Mesendoderm (in vitro differentiated cells): ENCODE measurements at regions not wholly inside any gene's neighbourhood (a gene's known extent, or its start where the extent isn't known, plus 50 kb on each side); places are given as distances from the start of the nearest gene placed in this dataset.

Experiments
- DNase-seq: peaks from one replicate; pipeline ENCODE4 v3.0.0; 2013
- H2AK5ac ChIP-seq: 2 replicates; pipeline ENCODE4 v1.6.1; 2013; ENCODE audit warnings: low read length, inconsistent platforms
- H2BK120ac ChIP-seq: 2 replicates; pipeline ENCODE4 v1.6.1; 2013; ENCODE audit warnings: low read depth, mild to moderate bottlenecking, low read length, moderate library complexity, mixed read lengths
- H2BK15ac ChIP-seq: replicated peaks from 2 replicates; pipeline ENCODE4 v1.6.1; 2013; ENCODE audit warnings: low read depth, mild to moderate bottlenecking, moderate library complexity
- H2BK5ac ChIP-seq: 2 replicates; pipeline ENCODE4 v1.6.1; 2013; ENCODE audit warnings: low read length, inconsistent platforms
- H3K18ac ChIP-seq: 2 replicates; pipeline ENCODE4 v1.6.1; 2013; ENCODE audit warnings: mild to moderate bottlenecking, low read length, mixed read lengths
- H3K23ac ChIP-seq: one replicate; pipeline ENCODE4 v1.6.1; 2013; ENCODE audit warnings: low read length
- H3K27ac ChIP-seq: 2 replicates; pipeline ENCODE4 v1.5.1; 2013; ENCODE audit warnings: low read depth, mild to moderate bottlenecking, inconsistent platforms, low read length, moderate library complexity
- H3K27me3 ChIP-seq: 2 replicates; pipeline ENCODE4 v1.6.1; 2013; ENCODE audit warnings: low read length, control low read depth, mild to moderate bottlenecking, inconsistent platforms; ENCODE audit not compliant: insufficient read depth, poor library complexity
- H3K36me3 ChIP-seq: 2 replicates; pipeline ENCODE4 v1.6.1; 2013; ENCODE audit warnings: low read length, inconsistent platforms; ENCODE audit not compliant: control insufficient read depth, insufficient read depth
- H3K4ac ChIP-seq: one replicate; pipeline ENCODE4 v1.6.1; 2013; ENCODE audit warnings: low read depth, mild to moderate bottlenecking, low read length, moderate library complexity
- H3K4me1 ChIP-seq: 2 replicates; pipeline ENCODE4 v1.6.1; 2013; ENCODE audit warnings: low read depth, low read length, inconsistent platforms; ENCODE audit not compliant: control insufficient read depth
- H3K4me2 ChIP-seq: 2 replicates; pipeline ENCODE4 v1.6.1; 2013; ENCODE audit warnings: low read length
- H3K4me3 ChIP-seq: 2 replicates; pipeline ENCODE4 v1.5.1; 2013; ENCODE audit warnings: mild to moderate bottlenecking, low read length
- H3K56ac ChIP-seq: one replicate; pipeline ENCODE4 v1.6.1; 2013; ENCODE audit warnings: low read length
- H3K79me1 ChIP-seq: 2 replicates; pipeline ENCODE4 v1.6.1; 2013; ENCODE audit warnings: low read length, inconsistent platforms
- H3K79me2 ChIP-seq: 2 replicates; pipeline ENCODE4 v1.6.1; 2013; ENCODE audit warnings: mild to moderate bottlenecking, low read length; ENCODE audit not compliant: control insufficient read depth, insufficient read depth
- H3K9ac ChIP-seq: 2 replicates; pipeline ENCODE4 v1.6.1; 2013; ENCODE audit warnings: low read length, inconsistent platforms
- H4K5ac ChIP-seq: one replicate; pipeline ENCODE4 v1.6.1; 2013; ENCODE audit warnings: low read length
- H4K8ac ChIP-seq: one replicate; pipeline ENCODE4 v1.6.1; 2013; ENCODE audit warnings: low read depth, mild to moderate bottlenecking, control low read depth, low read length, moderate library complexity
- WGBS: extraction: QIAGEN DNeasy Blood & Tissue Kit; methylation state at CpG from one replicate; pipeline ENCODE4 v1.1.7; 2013; ENCODE audit warnings: low lambda C conversion rate, missing lambda C conversion rate; ENCODE audit not compliant: insufficient coverage; ENCODE audit errors: extremely low coverage; 5-methylcytosine and 5-hydroxymethylcytosine counted together

GRCh38 chr13:89932902-89933301, 1414.6 kb upstream of the MIR17HG start:
- Histone ChIP-seq H3K4me3 (no peak overlapping the region), H3K27ac (no peak overlapping the region), H3K79me1 (no peaks in the 10 kb centered on the region), H3K4me1 (peaks cover 2% of the 10 kb centered on the region), H2AK5ac (no peak overlapping the region), H4K8ac (no peak overlapping the region), H2BK15ac (no peak overlapping the region), H3K56ac (no peak overlapping the region), H3K4ac (no peak overlapping the region), H3K36me3 (no peaks in the 10 kb centered on the region), H3K23ac (no peak overlapping the region), H3K79me2 (no peaks in the 10 kb centered on the region), H4K5ac (no peak overlapping the region), H3K18ac (no peak overlapping the region), H3K27me3 (no peaks in the 10 kb centered on the region), H2BK120ac (no peak overlapping the region), H3K9ac (no peak overlapping the region), H2BK5ac (no peak overlapping the region), H3K4me2 (no peak overlapping the region)
- no peak for DNase-seq
- no CpG with 5 or more reads among the region's 8 CpGs for WGBS

GRCh38 chr13:89936256-89936655, 1411.2 kb upstream of the MIR17HG start:
- H3K4me2 ChIP-seq: no peak overlapping the region
- H3K23ac ChIP-seq: no peak overlapping the region
- no peaks in the 10 kb centered on the region for H3K79me1 ChIP-seq
- no peak for DNase-seq
- no peaks in the 10 kb centered on the region for H3K27me3 ChIP-seq
- no peak overlapping the region for H3K56ac ChIP-seq
- no CpG with 5 or more reads among the region's 4 CpGs for WGBS
- no peaks in the 10 kb centered on the region for H3K36me3 ChIP-seq
- no peak overlapping the region for H2BK120ac ChIP-seq
- no peak overlapping the region for H3K9ac ChIP-seq
- H3K27ac ChIP-seq: no peak overlapping the region
- no peak overlapping the region for H4K5ac ChIP-seq
- no peak overlapping the region for H2BK15ac ChIP-seq
- no peaks in the 10 kb centered on the region for H3K4me1 ChIP-seq
- H3K18ac ChIP-seq: no peak overlapping the region
- no peak overlapping the region for H2AK5ac ChIP-seq
- H3K79me2 ChIP-seq: no peaks in the 10 kb centered on the region
- no peak overlapping the region for H2BK5ac ChIP-seq
- H4K8ac ChIP-seq: no peak overlapping the region
- no peak overlapping the region for H3K4ac ChIP-seq
- no peak overlapping the region for H3K4me3 ChIP-seq

GRCh38 chr13:89937420-89937819, 1410.1 kb upstream of the MIR17HG start:
- H4K5ac ChIP-seq: no peak overlapping the region
- H3K9ac ChIP-seq: no peak overlapping the region
- no peak overlapping the region for H2AK5ac ChIP-seq
- H3K23ac ChIP-seq: no peak overlapping the region
- H2BK120ac ChIP-seq: no peak overlapping the region
- no peak overlapping the region for H3K27ac ChIP-seq
- no peaks in the 10 kb centered on the region for H3K36me3 ChIP-seq
- no peaks in the 10 kb centered on the region for H3K4me1 ChIP-seq
- H3K79me2 ChIP-seq: no peaks in the 10 kb centered on the region
- H3K79me1 ChIP-seq: no peaks in the 10 kb centered on the region
- H3K4me3 ChIP-seq: no peak overlapping the region
- H3K4me2 ChIP-seq: no peak overlapping the region
- no peaks in the 10 kb centered on the region for H3K27me3 ChIP-seq
- WGBS: no CpG with 5 or more reads among the region's 3 CpGs
- DNase-seq: no peak
- no peak overlapping the region for H2BK15ac ChIP-seq
- no peak overlapping the region for H2BK5ac ChIP-seq
- no peak overlapping the region for H4K8ac ChIP-seq
- no peak overlapping the region for H3K4ac ChIP-seq
- no peak overlapping the region for H3K56ac ChIP-seq
- H3K18ac ChIP-seq: no peak overlapping the region

- H3K36me3 ChIP-seq: no peaks in the 10 kb centered on the region
- H4K8ac ChIP-seq: no peak overlapping the region
- H3K4ac ChIP-seq: no peak overlapping the region
- H3K18ac ChIP-seq: no peak overlapping the region
- H2BK5ac ChIP-seq: no peak overlapping the region
- no peak overlapping the region for H3K56ac ChIP-seq
- no peaks in the 10 kb centered on the region for H3K4me1 ChIP-seq
- no peak overlapping the region for H3K4me3 ChIP-seq
- H3K27me3 ChIP-seq: no peaks in the 10 kb centered on the region
- H3K9ac ChIP-seq: no peak overlapping the region
- no peak overlapping the region for H2BK15ac ChIP-seq
- WGBS: no CpG with 5 or more reads among the region's 1 CpG
- no peaks in the 10 kb centered on the region for H3K79me2 ChIP-seq
- DNase-seq: no peak
- no peak overlapping the region for H3K23ac ChIP-seq
- H3K4me2 ChIP-seq: no peak overlapping the region
- no peak overlapping the region for H2BK120ac ChIP-seq
- H2AK5ac ChIP-seq: no peak overlapping the region
- H3K27ac ChIP-seq: no peak overlapping the region
- H3K79me1 ChIP-seq: no peaks in the 10 kb centered on the region
- H4K5ac ChIP-seq: no peak overlapping the region
Measured at GRCh38 chr13:89940383-89940782, 1407.1 kb upstream of the MIR17HG start.

- H2BK120ac ChIP-seq: no peak overlapping the region
- no peak overlapping the region for H3K18ac ChIP-seq
- no peak for DNase-seq
Measured at GRCh38 chr13:89943139-89943538, 1404.3 kb upstream of the MIR17HG start.

GRCh38 chr13:89950225-89950624, 1397.3 kb upstream of the MIR17HG start:
- Histone ChIP-seq H3K23ac (no peak overlapping the region), H3K27ac (no peak overlapping the region), H2BK120ac (no peak overlapping the region), H3K4ac (no peak overlapping the region), H3K4me3 (no peak overlapping the region), H2BK5ac (no peak overlapping the region), H3K4me1 (no peaks in the 10 kb centered on the region), H3K27me3 (no peaks in the 10 kb centered on the region), H2AK5ac (no peak overlapping the region), H3K18ac (no peak overlapping the region), H2BK15ac (no peak overlapping the region), H3K36me3 (no peaks in the 10 kb centered on the region), H3K79me1 (no peaks in the 10 kb centered on the region), H3K79me2 (no peaks in the 10 kb centered on the region), H3K56ac (no peak overlapping the region), H3K9ac (no peak overlapping the region), H4K5ac (no peak overlapping the region), H3K4me2 (no peak overlapping the region), H4K8ac (no peak overlapping the region)
- no peak for DNase-seq

More at GRCh38 chr13:89943139-89943538, 1404.3 kb upstream of the MIR17HG start:
- H3K79me2 ChIP-seq: no peaks in the 10 kb centered on the region
- H3K36me3 ChIP-seq: no peaks in the 10 kb centered on the region
- no peak overlapping the region for H3K9ac ChIP-seq
- no peak overlapping the region for H3K4me3 ChIP-seq
- no peak overlapping the region for H3K4ac ChIP-seq
- H2AK5ac ChIP-seq: no peak overlapping the region
- H3K23ac ChIP-seq: no peak overlapping the region
- no peaks in the 10 kb centered on the region for H3K4me1 ChIP-seq
- no peak overlapping the region for H3K27ac ChIP-seq
- no peak overlapping the region for H2BK15ac ChIP-seq
- no peak overlapping the region for H3K4me2 ChIP-seq
- no peaks in the 10 kb centered on the region for H3K79me1 ChIP-seq
- H4K8ac ChIP-seq: no peak overlapping the region
- H3K56ac ChIP-seq: no peak overlapping the region
- no peaks in the 10 kb centered on the region for H3K27me3 ChIP-seq
- H4K5ac ChIP-seq: no peak overlapping the region
- no peak overlapping the region for H2BK5ac ChIP-seq
